A673 (cell line): ENCODE measurements at regions not wholly inside any gene's neighbourhood (a gene's known extent, or its start where the extent isn't known, plus 50 kb on each side); places are given as distances from the start of the nearest gene placed in this dataset.

Source experiments
- BruUV-seq: library from RNA; stranded (reverse); fragments of 400-500 nt; replicated peaks from 2 replicates; lab custom pipeline; 2021; lab: Mats Ljungman, UMichigan
- CTCF ChIA-PET: fragments of 300-600 bp; sonication (Branson Sonifier 250); formaldehyde crosslinking; loops from one replicate; lab custom pipeline; 2022; ENCODE audit warnings: antibody characterized with exemption; lab: Charles Lee
- POLR2A ChIA-PET: fragments of 300-600 bp; sonication (Branson Sonifier 250); formaldehyde crosslinking; loops from one replicate; lab custom pipeline; 2022; ENCODE audit warnings: antibody characterized with exemption; ENCODE audit not compliant: low non-redundant PET; lab: Charles Lee
- DNase-seq: peaks from one replicate; pipeline ENCODE4 v3.0.0-alpha.2; 2015; ENCODE audit warnings: low spot score
- H3K27ac ChIP-seq: fragments of 200-600 bp; sonication (generic); 2 replicates; pipeline ENCODE4 v1.5.1; 2016; ENCODE audit warnings: mixed run types, low read depth, mild to moderate bottlenecking, mixed read lengths, antibody characterized with exemption, low read length; ENCODE audit not compliant: poor library complexity, severe bottlenecking
- H3K27me3 ChIP-seq: fragments of 200-600 bp; sonication (generic); replicated peaks from 2 replicates; pipeline ENCODE4 v1.6.1; 2017; ENCODE audit warnings: mixed run types, low read depth, mild to moderate bottlenecking, mixed read lengths, antibody characterized with exemption, low read length; ENCODE audit not compliant: insufficient read depth, poor library complexity
- H3K36me3 ChIP-seq: fragments of 200-600 bp; sonication (generic); 2 replicates; pipeline ENCODE4 v1.6.1; 2016; ENCODE audit warnings: mixed run types, mild to moderate bottlenecking, mixed read lengths, antibody characterized with exemption, low read length; ENCODE audit not compliant: insufficient read depth, poor library complexity, severe bottlenecking
- H3K4me1 ChIP-seq: fragments of 200-600 bp; sonication (generic); 2 replicates; pipeline ENCODE4 v1.6.1; 2017; ENCODE audit warnings: mixed run types, mild to moderate bottlenecking, mixed read lengths, antibody characterized with exemption, low read length; ENCODE audit not compliant: insufficient read depth, poor library complexity, severe bottlenecking
- H3K4me3 ChIP-seq: fragments of 200-600 bp; sonication (generic); 2 replicates; pipeline ENCODE4 v1.5.1; 2016; ENCODE audit warnings: low read depth, mixed run types, mild to moderate bottlenecking, mixed read lengths, low read length; ENCODE audit not compliant: poor library complexity, severe bottlenecking
- H3K9me3 ChIP-seq: fragments of 200-600 bp; sonication (generic); 2 replicates; pipeline ENCODE4 v1.6.1; 2016; ENCODE audit warnings: mixed run types, low read depth, mild to moderate bottlenecking, mixed read lengths, antibody characterized with exemption, low read length; ENCODE audit not compliant: poor library complexity, severe bottlenecking
- CTCF ChIP-seq: fragments of 300-800, 200-600 bp; sonication (generic); conservative IDR thresholded peaks from 2 replicates; pipeline ENCODE4 v1.5.1; 2017; ENCODE audit warnings: low read depth, mild to moderate bottlenecking, antibody characterized with exemption, low read length, moderate library complexity, mixed read lengths
- EZH2 ChIP-seq: fragments of 200-600 bp; sonication (generic); IDR thresholded peaks from 2 replicates; pipeline ENCODE4 v1.6.1; 2017; ENCODE audit warnings: borderline replicate concordance, low read depth, mild to moderate bottlenecking, mixed read lengths, antibody characterized with exemption, low read length; ENCODE audit not compliant: poor library complexity, severe bottlenecking
- intact Hi-C: fragments of 100-400 bp; cut with micrococcal nuclease; formaldehyde crosslinking; loops from one replicate; pipeline ENCODE4 v1.10.0; 2022; ENCODE audit not compliant: unreplicated experiment

- Histone ChIP-seq H3K36me3 (no peaks in the 10 kb centered on the region), H3K9me3 (no peaks in the 10 kb centered on the region), H3K27me3 (no peaks in the 10 kb centered on the region), H3K4me3 (no peak overlapping the region), H3K4me1 (no peaks in the 10 kb centered on the region), H3K27ac (no peak overlapping the region)
- no peak for TF ChIP-seq CTCF
- no peak for TF ChIP-seq EZH2
- no peak for DNase-seq
- intact Hi-C loops, result loop anchor here (5.0 kb wide), 2 partner anchors 590 to 1655 kb away; no protein-coding TSS in a partner anchor
- CTCF ChIA-PET, result no interaction called here
- BruUV-seq, result no TSS peak
- POLR2A ChIA-PET, result no interaction called here
Observed at GRCh38 chr16:63462316-63462715, 1426.1 kb upstream of the CDH8 start.

GRCh38 chr16:63461248-63461841 is 1425.1 kb upstream of the CDH8 start:
- no peaks in the 10 kb centered on the region for H3K27me3 ChIP-seq
- BruUV-seq, result no TSS peak

GRCh38 chr16:63458846-63459245 is 1422.6 kb upstream of the CDH8 start:
- CTCF ChIA-PET, result no interaction called here
- no peak for DNase-seq
- TF ChIP-seq EZH2, result no peak
- no peak for TF ChIP-seq CTCF
- no peaks in the 10 kb centered on the region for H3K4me1 ChIP-seq
- H3K36me3 ChIP-seq, result no peaks in the 10 kb centered on the region
- no peak overlapping the region for H3K4me3 ChIP-seq
- H3K27me3 ChIP-seq, result no peaks in the 10 kb centered on the region
- no peaks in the 10 kb centered on the region for H3K9me3 ChIP-seq
- BruUV-seq, result no TSS peak
- no peak overlapping the region for H3K27ac ChIP-seq
- intact Hi-C loops, result no loop called here
- POLR2A ChIA-PET, result no interaction called here

More at GRCh38 chr16:63461248-63461841, 1425.1 kb upstream of the CDH8 start:
- intact Hi-C loops, result loop anchor here (5.0 kb wide), 2 partner anchors 591 to 1656 kb away; no protein-coding TSS in a partner anchor
- TF ChIP-seq CTCF, result peak; percentile 61
- TF ChIP-seq EZH2, result no peak
- Histone ChIP-seq H3K4me1 (no peaks in the 10 kb centered on the region), H3K36me3 (no peaks in the 10 kb centered on the region), H3K4me3 (no peak overlapping the region), H3K27ac (no peak overlapping the region), H3K9me3 (no peaks in the 10 kb centered on the region)
- DNase-seq, result peak; percentile 57
- POLR2A ChIA-PET, result no interaction called here
- CTCF ChIA-PET, result no interaction called here
